GM19452 (cell line): ENCODE measurements at regions not wholly inside any gene's neighbourhood (a gene's known extent, or its start where the extent isn't known, plus 50 kb on each side); places are given as distances from the start of the nearest gene placed in this dataset.
"Not testable (repeated sequence)": the region's sequence is repeated elsewhere in the genome, so short reads cannot be mapped to it uniquely, and the experiment has no call there.

Experiments
- ATAC-seq: cut with Tn5 transposase; IDR thresholded peaks from one replicate; pipeline ENCODE4 v1.9.1; 2021; ENCODE audit not compliant: unreplicated experiment

GRCh38 chr15:62895139-62895866 is 147.2 kb upstream of the TPM1 start:
- ATAC-seq, result no peak

- ATAC-seq, result no peak
Measured at GRCh38 chr15:62895905-62896316, 146.6 kb upstream of the TPM1 start.

- no peak for ATAC-seq
Measured at GRCh38 chr15:62896380-62896866, 146.1 kb upstream of the TPM1 start.

- ATAC-seq, result no peak
Measured at GRCh38 chr15:62896969-62897486, 145.5 kb upstream of the TPM1 start.

GRCh38 chr15:62897634-62898033 is 144.9 kb upstream of the TPM1 start:
- ATAC-seq, result no peak

- no peak for ATAC-seq
Measured at GRCh38 chr15:62899090-62899493, 143.5 kb upstream of the TPM1 start.

GRCh38 chr15:62900071-62900802 is 142.3 kb upstream of the TPM1 start:
- ATAC-seq, result no peak

GRCh38 chr15:62901087-62901486 is 141.5 kb upstream of the TPM1 start:
- ATAC-seq, result no peak

GRCh38 chr15:62901909-62902546 is 140.5 kb upstream of the TPM1 start:
- ATAC-seq, result no peak

- ATAC-seq, result no peak
Measured at GRCh38 chr15:62902821-62903220, 139.7 kb upstream of the TPM1 start.

- no peak for ATAC-seq
Measured at GRCh38 chr15:62903437-62903836, 139.1 kb upstream of the TPM1 start.

GRCh38 chr15:62904041-62904910 is 138.3 kb upstream of the TPM1 start:
- ATAC-seq, result no peak

GRCh38 chr15:62906627-62907026 is 135.9 kb upstream of the TPM1 start:
- no peak for ATAC-seq

- ATAC-seq, result no peak
Measured at GRCh38 chr15:62907275-62907674, 135.3 kb upstream of the TPM1 start.

- not testable (repeated sequence) for ATAC-seq
Measured at GRCh38 chr15:62908341-62908740, 134.2 kb upstream of the TPM1 start.

- ATAC-seq, result no peak
Measured at GRCh38 chr15:62909257-62909656, 133.3 kb upstream of the TPM1 start.

GRCh38 chr15:62912282-62912681 is 130.3 kb upstream of the TPM1 start:
- ATAC-seq, result no peak

- no peak for ATAC-seq
Measured at GRCh38 chr15:62912808-62913207, 129.7 kb upstream of the TPM1 start.

- no peak for ATAC-seq
Measured at GRCh38 chr15:62913246-62913645, 129.3 kb upstream of the TPM1 start.

- ATAC-seq, result no peak
Measured at GRCh38 chr15:62914461-62915079, 128.0 kb upstream of the TPM1 start.
